Sigmoid colon (tissue), 6 donors: ENCODE measurements at regions not wholly inside any gene's neighbourhood (a gene's known extent, or its start where the extent isn't known, plus 50 kb on each side); places are given as distances from the start of the nearest gene placed in this dataset.

Experiments
- DNase-seq: peaks from one replicate; pipeline ENCODE4 v3.0.0-alpha.2; 2019
- H3K27ac ChIP-seq, 4 donors: fragments of 200-600 bp; sonication (generic); one replicate each; pipeline ENCODE4 v1.5.1; 2016 to 2019; ENCODE audit warnings: mild to moderate bottlenecking in 1 of 4
- H3K27me3 ChIP-seq, 3 donors: fragments of 200-600 bp; sonication (generic); one replicate each; pipeline ENCODE4 v1.5.1; 2019; ENCODE audit warnings: mild to moderate bottlenecking in 1 of 3
- H3K36me3 ChIP-seq, 4 donors: fragments of 200-600 bp; sonication (generic); one replicate each; pipeline ENCODE4 v1.5.1; 2016 to 2019
- H3K4me1 ChIP-seq, 4 donors: fragments of 200-600 bp; sonication (generic); one replicate each; pipeline ENCODE4 v1.5.1; 2017 to 2019
- H3K4me3 ChIP-seq, 4 donors: fragments of 200-600 bp; sonication (generic); one replicate each; pipeline ENCODE4 v1.5.1; 2017 to 2019; ENCODE audit warnings: mild to moderate bottlenecking in 2 of 4, moderate library complexity in 1 of 4
- H3K9me3 ChIP-seq, 4 donors: fragments of 200-600 bp in 3 of 4; sonication (generic) in 3 of 4; one replicate each; pipeline versions ENCODE4 v1.5.1 to v1.6.1; 2013 to 2019
- CTCF ChIP-seq, 4 experiments: fragments of 450-650 bp in 3 of 4; fragments of 200-600 bp in 1 of 4; IDR thresholded peaks; one replicate each; pipeline ENCODE4 v1.5.1; 2016 to 2019; ENCODE audit warnings: antibody characterized with exemption in 4 of 4, mild to moderate bottlenecking in 3 of 4, moderate library complexity in 2 of 4
- EP300 ChIP-seq, 4 donors: sonication (generic); formaldehyde crosslinking; IDR thresholded peaks; one replicate each; pipeline ENCODE4 v1.6.1; 2017; ENCODE audit warnings: antibody characterized with exemption in 4 of 4
- POLR2A ChIP-seq, 2 donors: fragments of 450-650 bp; IDR thresholded peaks; one replicate each; pipeline ENCODE4 v1.6.1; 2016; ENCODE audit warnings: antibody characterized with exemption in 2 of 2, mild to moderate bottlenecking in 2 of 2, moderate library complexity in 2 of 2
- POLR2AphosphoS5 ChIP-seq, 4 donors: sonication (generic); formaldehyde crosslinking; IDR thresholded peaks; one replicate each; pipeline ENCODE4 v1.6.1; 2017; ENCODE audit warnings: antibody characterized with exemption in 4 of 4
- WGBS, 2 donors: extraction: QIAGEN DNeasy Blood & Tissue Kit; methylation state at CpG; one replicate each; pipeline ENCODE4 v1.1.7; 2013; 5-methylcytosine and 5-hydroxymethylcytosine counted together
- intact Hi-C: fragments of 100-400 bp; cut with DNase I; formaldehyde crosslinking; loops from one replicate; pipeline ENCODE4 v1.15.1; 2023
- donor health status: healthy with polysubstance abuse.
- donor health status: healthy.

GRCh38 chr1:50318428-50318827 lies 104.8 kb downstream of the DMRTA2 start:
- Histone ChIP-seq H3K9me3 (no peaks in the 10 kb centered on the region), H3K4me1 (no peaks in the 10 kb centered on the region), H3K27ac (no peak overlapping the region), H3K36me3 (no peaks in the 10 kb centered on the region), H3K4me3 (no peak overlapping the region), H3K27me3 (no peaks in the 10 kb centered on the region)
- no peak for DNase-seq
- no peak for TF ChIP-seq EP300 (IDR thresholded peaks at IDR 0.05)
- no peak for TF ChIP-seq CTCF (IDR thresholded peaks at IDR 0.05)
- TF ChIP-seq POLR2AphosphoS5 (IDR thresholded peaks at IDR 0.05), result no peak
- no peak for TF ChIP-seq POLR2A (IDR thresholded peaks at IDR 0.05)
- intact Hi-C loops, result no loop called here

- TF ChIP-seq POLR2AphosphoS5 (IDR thresholded peaks at IDR 0.05), result no peak
- Histone ChIP-seq H3K27me3 (no peaks in the 10 kb centered on the region), H3K4me1 (no peaks in the 10 kb centered on the region), H3K4me3 (no peak overlapping the region), H3K9me3 (no peaks in the 10 kb centered on the region), H3K36me3 (no peaks in the 10 kb centered on the region), H3K27ac (no peak overlapping the region)
- DNase-seq, result no peak
- intact Hi-C loops, result no loop called here
- WGBS, 2 donors, result 11 to 16% methylated on average over 6 of the region's 6 CpGs
Observed at GRCh38 chr1:50308878-50309277, 114.4 kb downstream of the DMRTA2 start.

GRCh38 chr1:50305808-50306207 lies 117.4 kb downstream of the DMRTA2 start:
- Histone ChIP-seq H3K9me3 (no peaks in the 10 kb centered on the region), H3K36me3 (no peaks in the 10 kb centered on the region), H3K4me3 (no peak overlapping the region), H3K27me3 (no peaks in the 10 kb centered on the region), H3K27ac (no peak overlapping the region), H3K4me1 (no peaks in the 10 kb centered on the region)
- intact Hi-C loops, result no loop called here
- WGBS, 2 donors, result 34 to 60% methylated on average over 1 of the region's 1 CpG
- TF ChIP-seq EP300 (IDR thresholded peaks at IDR 0.05) (no peak), CTCF (IDR thresholded peaks at IDR 0.05) (no peak), POLR2AphosphoS5 (IDR thresholded peaks at IDR 0.05) (no peak)
- DNase-seq, result no peak

GRCh38 chr1:50300297-50300696 lies 122.9 kb downstream of the DMRTA2 start:
- Histone ChIP-seq H3K36me3 (no peaks in the 10 kb centered on the region), H3K4me3 (no peak overlapping the region), H3K27ac (no peak overlapping the region), H3K4me1 (no peaks in the 10 kb centered on the region), H3K9me3 (no peaks in the 10 kb centered on the region), H3K27me3 (no peaks in the 10 kb centered on the region)
- no peak for DNase-seq
- intact Hi-C loops, result no loop called here
- 58 to 71% methylated on average over 4 of the region's 4 CpGs for WGBS, 2 donors
- TF ChIP-seq POLR2AphosphoS5 (IDR thresholded peaks at IDR 0.05) (no peak), EP300 (IDR thresholded peaks at IDR 0.05) (no peak), POLR2A (IDR thresholded peaks at IDR 0.05) (no peak), CTCF (IDR thresholded peaks at IDR 0.05) (no peak)

- no peaks in the 10 kb centered on the region for H3K9me3 ChIP-seq
- no peaks in the 10 kb centered on the region for H3K4me1 ChIP-seq
- no peaks in the 10 kb centered on the region for H3K27me3 ChIP-seq
- WGBS, 2 donors, result 77 to 90% methylated on average over 5 of the region's 5 CpGs
- H3K4me3 ChIP-seq, result no peak overlapping the region
- intact Hi-C loops, result no loop called here
- H3K27ac ChIP-seq, result no peak overlapping the region
- H3K36me3 ChIP-seq, result no peaks in the 10 kb centered on the region
- DNase-seq, result no peak
- TF ChIP-seq POLR2AphosphoS5 (IDR thresholded peaks at IDR 0.05), result no peak
- TF ChIP-seq CTCF (IDR thresholded peaks at IDR 0.05), result no peak
- no peak for TF ChIP-seq EP300 (IDR thresholded peaks at IDR 0.05)
- TF ChIP-seq POLR2A (IDR thresholded peaks at IDR 0.05), result no peak
Observed at GRCh38 chr1:50295566-50295965, 127.7 kb downstream of the DMRTA2 start.
